ENCODE measurements at regions not wholly inside any gene's neighbourhood (a gene's known extent, or its start where the extent isn't known, plus 50 kb on each side); places are given as distances from the start of the nearest gene placed in this dataset.

DNA sequence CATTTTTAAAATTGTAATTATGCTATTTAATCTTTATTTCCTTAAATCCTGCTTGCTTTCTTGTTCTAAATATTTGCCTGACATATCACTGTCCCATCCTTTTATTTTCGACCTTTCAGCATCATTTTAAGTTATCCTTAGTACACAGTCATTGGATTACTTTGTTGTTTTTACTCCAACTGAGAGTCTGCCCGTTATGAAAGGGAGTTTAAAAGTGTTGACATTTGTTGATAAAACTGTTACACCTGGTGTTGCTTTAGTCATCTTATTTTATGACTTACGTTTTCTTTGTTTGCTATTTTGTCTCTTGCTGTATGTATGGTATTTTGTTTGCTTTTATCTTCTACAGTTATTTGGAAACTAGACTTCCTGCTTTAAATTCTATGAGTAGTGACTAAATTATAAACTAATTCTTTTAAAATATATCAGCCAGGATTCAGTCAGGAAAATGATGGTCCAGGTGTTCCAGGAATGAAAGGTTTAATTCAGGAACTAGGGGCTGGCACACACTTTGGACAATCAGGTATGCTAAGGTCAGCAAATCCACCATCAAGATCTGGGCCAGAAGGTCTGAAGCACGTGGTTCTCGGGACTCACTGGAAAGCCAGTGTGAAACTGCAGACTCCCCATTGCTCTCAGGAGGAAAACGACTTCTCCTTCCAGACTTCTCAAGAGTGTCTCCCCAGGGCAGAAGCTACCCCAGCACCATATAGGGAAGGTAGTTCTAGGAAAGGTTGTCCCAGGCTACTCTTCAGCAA is 86.0 kb downstream of the RASSF10 start:
- DNase-seq (ENCODE audit: low read depth in 2 of 2) = no peak
- Histone ChIP-seq H3K4me2 (ENCODE audit: extremely low read depth, insufficient read depth, low read length) (no peak overlapping the region), H3K27me3 (ENCODE audit: control insufficient read depth, insufficient read depth, low read length) (peaks cover 5% of the 10 kb centered on the region), H4K20me1 (ENCODE audit: control insufficient read depth, extremely low read depth, insufficient read depth, low read length) (no peaks in the 10 kb centered on the region), H2AFZ (ENCODE audit: low read length) (no peak overlapping the region), H3K4me3 (replicated peaks in 1 of 4; ENCODE audit: control extremely low read depth in 1 of 4, insufficient read depth in 1 of 4, low read depth in 3 of 4, low read length in 4 of 4) (no peak overlapping the region), H3K36me3 (ENCODE audit: control insufficient read depth, insufficient read depth, low read length) (no peaks in the 10 kb centered on the region), H3K79me2 (ENCODE audit: control insufficient read depth, insufficient read depth, low read length) (no peaks in the 10 kb centered on the region), H3K4me1 (ENCODE audit: control insufficient read depth, extremely low read depth, insufficient read depth, low read length) (no peaks in the 10 kb centered on the region), H3K9ac (ENCODE audit: insufficient read depth, low read length) (no peak overlapping the region), H3K27ac (ENCODE audit: insufficient read depth, low read length) (no peak overlapping the region), H3K9me3 (ENCODE audit: control insufficient read depth, insufficient read depth, low read depth, low read length) (no peaks in the 10 kb centered on the region)
- TF ChIP-seq, protein P1, sequence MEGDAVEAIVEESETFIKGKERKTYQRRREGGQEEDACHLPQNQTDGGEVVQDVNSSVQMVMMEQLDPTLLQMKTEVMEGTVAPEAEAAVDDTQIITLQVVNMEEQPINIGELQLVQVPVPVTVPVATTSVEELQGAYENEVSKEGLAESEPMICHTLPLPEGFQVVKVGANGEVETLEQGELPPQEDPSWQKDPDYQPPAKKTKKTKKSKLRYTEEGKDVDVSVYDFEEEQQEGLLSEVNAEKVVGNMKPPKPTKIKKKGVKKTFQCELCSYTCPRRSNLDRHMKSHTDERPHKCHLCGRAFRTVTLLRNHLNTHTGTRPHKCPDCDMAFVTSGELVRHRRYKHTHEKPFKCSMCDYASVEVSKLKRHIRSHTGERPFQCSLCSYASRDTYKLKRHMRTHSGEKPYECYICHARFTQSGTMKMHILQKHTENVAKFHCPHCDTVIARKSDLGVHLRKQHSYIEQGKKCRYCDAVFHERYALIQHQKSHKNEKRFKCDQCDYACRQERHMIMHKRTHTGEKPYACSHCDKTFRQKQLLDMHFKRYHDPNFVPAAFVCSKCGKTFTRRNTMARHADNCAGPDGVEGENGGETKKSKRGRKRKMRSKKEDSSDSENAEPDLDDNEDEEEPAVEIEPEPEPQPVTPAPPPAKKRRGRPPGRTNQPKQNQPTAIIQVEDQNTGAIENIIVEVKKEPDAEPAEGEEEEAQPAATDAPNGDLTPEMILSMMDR (conservative IDR thresholded peaks at IDR 0.05 in 1 of 2, IDR thresholded peaks at IDR 0.05 in 1 of 2; ENCODE audit: low read depth in 1 of 2, low read length in 2 of 2) = no peak
- no peak for TF ChIP-seq EZH2 (IDR thresholded peaks at IDR 0.05; ENCODE audit: low read length, missing control alignments)

DNA sequence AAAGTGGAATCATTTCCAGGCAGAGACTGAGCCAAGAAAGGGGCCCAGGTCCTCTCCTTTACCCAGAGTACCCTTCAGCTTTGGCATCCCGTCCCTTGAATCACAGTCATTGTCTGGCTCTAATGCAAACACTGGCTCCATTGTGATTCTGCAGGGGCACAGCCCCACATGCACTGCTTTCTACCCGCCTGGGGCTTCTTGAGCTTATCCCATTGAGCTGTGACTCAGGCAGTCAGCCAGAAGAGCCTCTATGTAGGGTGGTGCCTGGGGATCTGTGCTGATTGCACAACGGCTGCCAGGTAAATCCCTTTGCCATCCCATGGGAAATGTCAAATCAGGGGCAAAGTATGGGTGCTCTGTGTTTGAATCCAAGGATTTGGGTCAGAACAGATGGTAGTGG is 88.9 kb downstream of the RASSF10 start:
- no peak overlapping the region for H3K9ac ChIP-seq (ENCODE audit: insufficient read depth, low read length)
- H3K9me3 ChIP-seq (ENCODE audit: control insufficient read depth, insufficient read depth, low read depth, low read length) = no peaks in the 10 kb centered on the region
- H3K4me2 ChIP-seq (ENCODE audit: extremely low read depth, insufficient read depth, low read length) = no peak overlapping the region
- peaks cover 7% of the 10 kb centered on the region for H3K27me3 ChIP-seq (ENCODE audit: control insufficient read depth, insufficient read depth, low read length)
- DNase-seq (ENCODE audit: low read depth in 2 of 2) = no peak
- H3K4me1 ChIP-seq (ENCODE audit: control insufficient read depth, extremely low read depth, insufficient read depth, low read length) = no peaks in the 10 kb centered on the region
- no peak overlapping the region for H2AFZ ChIP-seq (ENCODE audit: low read length)
- no peaks in the 10 kb centered on the region for H3K79me2 ChIP-seq (ENCODE audit: control insufficient read depth, insufficient read depth, low read length)
- no peak overlapping the region for H3K4me3 ChIP-seq (replicated peaks in 1 of 4; ENCODE audit: control extremely low read depth in 1 of 4, insufficient read depth in 1 of 4, low read depth in 3 of 4, low read length in 4 of 4)
- H4K20me1 ChIP-seq (ENCODE audit: control insufficient read depth, extremely low read depth, insufficient read depth, low read length) = no peaks in the 10 kb centered on the region
- TF ChIP-seq EZH2 (IDR thresholded peaks at IDR 0.05; ENCODE audit: low read length, missing control alignments) = no peak
- TF ChIP-seq, protein P1 (conservative IDR thresholded peaks at IDR 0.05 in 1 of 2, IDR thresholded peaks at IDR 0.05 in 1 of 2; ENCODE audit: low read depth in 1 of 2, low read length in 2 of 2) = no peak
- H3K27ac ChIP-seq (ENCODE audit: insufficient read depth, low read length) = no peak overlapping the region
- H3K36me3 ChIP-seq (ENCODE audit: control insufficient read depth, insufficient read depth, low read length) = no peaks in the 10 kb centered on the region

DNA sequence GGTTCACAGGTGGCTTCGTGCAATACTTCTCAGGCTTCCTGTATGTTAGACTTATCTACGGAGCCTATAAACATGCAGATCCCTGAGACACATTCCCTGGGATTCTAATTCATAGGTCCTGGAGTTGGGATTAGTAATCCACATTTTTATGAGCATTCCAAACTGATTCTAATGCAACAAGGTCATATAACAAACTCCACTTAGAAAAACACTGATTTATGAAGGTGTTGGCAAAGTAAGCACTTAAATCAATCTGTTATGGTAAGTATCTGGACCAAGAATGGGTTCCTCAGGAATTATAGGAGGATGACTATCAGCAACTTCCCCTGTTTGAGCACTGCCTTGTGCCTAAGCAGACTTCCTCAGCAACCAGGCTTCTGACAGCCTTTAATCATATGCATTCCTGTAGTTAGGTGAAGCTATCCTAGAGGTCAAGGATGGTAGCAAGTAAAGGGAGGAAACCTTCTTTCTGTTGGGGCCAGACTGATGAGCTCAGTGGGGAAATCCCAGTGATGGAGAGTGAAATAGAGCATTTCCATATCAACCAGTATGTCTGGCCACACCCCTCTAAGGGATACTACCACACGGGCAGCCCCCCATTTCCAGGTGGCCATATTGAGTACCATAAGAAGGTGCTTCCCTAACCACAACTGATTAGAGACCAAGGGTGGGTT is 89.6 kb downstream of the RASSF10 start:
- TF ChIP-seq, protein P1 (conservative IDR thresholded peaks at IDR 0.05 in 1 of 2, IDR thresholded peaks at IDR 0.05 in 1 of 2; ENCODE audit: low read depth in 1 of 2, low read length in 2 of 2) = no peak
- TF ChIP-seq EZH2 (IDR thresholded peaks at IDR 0.05; ENCODE audit: low read length, missing control alignments) = no peak
- no peaks in the 10 kb centered on the region for H3K36me3 ChIP-seq (ENCODE audit: control insufficient read depth, insufficient read depth, low read length)
- no peak overlapping the region for H3K4me3 ChIP-seq (replicated peaks in 1 of 4; ENCODE audit: control extremely low read depth in 1 of 4, insufficient read depth in 1 of 4, low read depth in 3 of 4, low read length in 4 of 4)
- H3K9ac ChIP-seq (ENCODE audit: insufficient read depth, low read length) = no peak overlapping the region
- H3K4me1 ChIP-seq (ENCODE audit: control insufficient read depth, extremely low read depth, insufficient read depth, low read length) = no peaks in the 10 kb centered on the region
- no peak overlapping the region for H3K4me2 ChIP-seq (ENCODE audit: extremely low read depth, insufficient read depth, low read length)
- no peak overlapping the region for H2AFZ ChIP-seq (ENCODE audit: low read length)
- H3K27me3 ChIP-seq (ENCODE audit: control insufficient read depth, insufficient read depth, low read length) = peaks cover 13% of the 10 kb centered on the region
- H3K9me3 ChIP-seq (ENCODE audit: control insufficient read depth, insufficient read depth, low read depth, low read length) = no peaks in the 10 kb centered on the region
- H3K27ac ChIP-seq (ENCODE audit: insufficient read depth, low read length) = no peak overlapping the region
- H4K20me1 ChIP-seq (ENCODE audit: control insufficient read depth, extremely low read depth, insufficient read depth, low read length) = no peaks in the 10 kb centered on the region
- no peaks in the 10 kb centered on the region for H3K79me2 ChIP-seq (ENCODE audit: control insufficient read depth, insufficient read depth, low read length)
- DNase-seq (ENCODE audit: low read depth in 2 of 2) = no peak

Measured in fibroblast of lung (primary cell).